Stimulated activated naive CD8-positive, alpha-beta T cell treated with anti-CD3 and anti-CD28 coated beads, Interleukin-15, amount 100 ng/mL, for 72 hours (primary cell): ENCODE measurements at regions not wholly inside any gene's neighbourhood (a gene's known extent, or its start where the extent isn't known, plus 50 kb on each side); places are given as distances from the start of the nearest gene placed in this dataset.

Experiments
- ATAC-seq: fragments of 150-1000 bp; cut with Tn5 transposase; 2 replicates; pipeline ENCODE4 v1.10.0; 2021; ENCODE audit warnings: mild to moderate bottlenecking, moderate library complexity
- DNase-seq, 2 donors: peaks; one replicate each; pipeline ENCODE4 v3.0.0; 2021 to 2022
- H3K27ac Mint-ChIP-seq, 2 donors: one replicate each; pipeline ENCODE4 v1.8.0; 2022; ENCODE audit warnings: mild to moderate bottlenecking in 2 of 2, mixed read lengths in 2 of 2, moderate library complexity in 2 of 2
- H3K27me3 Mint-ChIP-seq: one replicate; pipeline ENCODE4 v1.8.0; 2022; ENCODE audit warnings: mixed read lengths
- H3K4me1 Mint-ChIP-seq: one replicate; pipeline ENCODE4 v1.8.0; 2022; ENCODE audit warnings: mild to moderate bottlenecking, mixed read lengths
- H3K4me3 Mint-ChIP-seq, 2 donors: one replicate each; pipeline ENCODE4 v1.8.0; 2022; ENCODE audit warnings: mild to moderate bottlenecking in 2 of 2, mixed read lengths in 2 of 2, moderate library complexity in 1 of 2
- H3K9me3 Mint-ChIP-seq, 2 donors: one replicate each; pipeline ENCODE4 v1.8.0; 2022; ENCODE audit warnings: mixed read lengths in 2 of 2

GRCh38 chr10:44511601-44512000 is 126.7 kb upstream of the CXCL12 start:
- Mint-ChIP-seq H3K4me1 (no peaks in the 10 kb centered on the region), H3K4me3 (no peak overlapping the region), H3K27ac (no peak overlapping the region), H3K27me3 (peaks cover 9% of the 10 kb centered on the region), H3K9me3 (peaks cover 0 to 7% of the 10 kb centered on the region in 2 donors)
- DNase-seq (no peak), ATAC-seq (no peak)

- H3K4me1 Mint-ChIP-seq = no peaks in the 10 kb centered on the region
- H3K9me3 Mint-ChIP-seq = peaks cover 0 to 7% of the 10 kb centered on the region in 2 donors
- H3K27me3 Mint-ChIP-seq = peaks cover 9% of the 10 kb centered on the region
- ATAC-seq (no peak), DNase-seq (no peak)
- no peak overlapping the region for H3K4me3 Mint-ChIP-seq
- no peak overlapping the region for H3K27ac Mint-ChIP-seq
Observed at GRCh38 chr10:44512431-44513022, 127.6 kb upstream of the CXCL12 start.

GRCh38 chr10:44513591-44513990 is 128.7 kb upstream of the CXCL12 start:
- ATAC-seq = no peak
- Mint-ChIP-seq H3K4me3 (no peak overlapping the region), H3K27me3 (peaks cover 5% of the 10 kb centered on the region), H3K27ac (peak overlapping the region in 1 of 2 donors; percentile 43), H3K9me3 (peaks cover 0 to 4% of the 10 kb centered on the region in 2 donors), H3K4me1 (no peaks in the 10 kb centered on the region)
- DNase-seq = no peak

GRCh38 chr10:44516891-44517290 is 132.0 kb upstream of the CXCL12 start:
- ATAC-seq (no peak), DNase-seq (no peak)
- H3K4me3 Mint-ChIP-seq = no peak overlapping the region
- H3K27ac Mint-ChIP-seq = no peak overlapping the region
- no peaks in the 10 kb centered on the region for H3K27me3 Mint-ChIP-seq
- no peaks in the 10 kb centered on the region for H3K4me1 Mint-ChIP-seq
- H3K9me3 Mint-ChIP-seq = no peaks in the 10 kb centered on the region

GRCh38 chr10:44517635-44518034 is 132.7 kb upstream of the CXCL12 start:
- no peak overlapping the region for H3K27ac Mint-ChIP-seq
- DNase-seq (no peak), ATAC-seq (no peak)
- no peak overlapping the region for H3K4me3 Mint-ChIP-seq
- H3K27me3 Mint-ChIP-seq = no peaks in the 10 kb centered on the region
- no peaks in the 10 kb centered on the region for H3K4me1 Mint-ChIP-seq
- no peaks in the 10 kb centered on the region for H3K9me3 Mint-ChIP-seq

GRCh38 chr10:44519361-44519760 is 134.5 kb upstream of the CXCL12 start:
- H3K27ac Mint-ChIP-seq = no peak overlapping the region
- DNase-seq (no peak), ATAC-seq (no peak)
- H3K9me3 Mint-ChIP-seq = peaks cover 0 to 7% of the 10 kb centered on the region in 2 donors
- no peaks in the 10 kb centered on the region for H3K27me3 Mint-ChIP-seq
- H3K4me3 Mint-ChIP-seq = no peak overlapping the region
- H3K4me1 Mint-ChIP-seq = no peaks in the 10 kb centered on the region

GRCh38 chr10:44520651-44521050 is 135.8 kb upstream of the CXCL12 start:
- H3K4me3 Mint-ChIP-seq = no peak overlapping the region
- DNase-seq = no peak
- no peaks in the 10 kb centered on the region for H3K27me3 Mint-ChIP-seq
- ATAC-seq = no peak
- H3K9me3 Mint-ChIP-seq = peaks cover 0 to 13% of the 10 kb centered on the region in 2 donors
- no peaks in the 10 kb centered on the region for H3K4me1 Mint-ChIP-seq
- no peak overlapping the region for H3K27ac Mint-ChIP-seq

GRCh38 chr10:44539178-44539577 is 154.3 kb upstream of the CXCL12 start:
- no peak overlapping the region for H3K27ac Mint-ChIP-seq
- no peak for ATAC-seq

GRCh38 chr10:44552726-44553125 is 167.8 kb upstream of the CXCL12 start:
- no peak overlapping the region for H3K4me3 Mint-ChIP-seq
- H3K27me3 Mint-ChIP-seq = peaks cover 16% of the 10 kb centered on the region
- DNase-seq (no peak), ATAC-seq (no peak)
- peaks cover 9 to 16% of the 10 kb centered on the region in 2 donors for H3K9me3 Mint-ChIP-seq
- no peak overlapping the region for H3K27ac Mint-ChIP-seq
- no peaks in the 10 kb centered on the region for H3K4me1 Mint-ChIP-seq

More at GRCh38 chr10:44539178-44539577, 154.3 kb upstream of the CXCL12 start:
- Mint-ChIP-seq H3K9me3 (peaks cover 10 to 14% of the 10 kb centered on the region in 2 donors), H3K27me3 (no peaks in the 10 kb centered on the region), H3K4me1 (no peaks in the 10 kb centered on the region), H3K4me3 (no peak overlapping the region)
- DNase-seq = no peak

- ATAC-seq (peak; percentile 10), DNase-seq (no peak)
- H3K4me3 Mint-ChIP-seq = no peak overlapping the region
- H3K27me3 Mint-ChIP-seq = peaks cover 12% of the 10 kb centered on the region
- no peaks in the 10 kb centered on the region for H3K4me1 Mint-ChIP-seq
- H3K27ac Mint-ChIP-seq = no peak overlapping the region
- H3K9me3 Mint-ChIP-seq = no peaks in the 10 kb centered on the region
Observed at GRCh38 chr10:44557596-44558191, 172.8 kb upstream of the CXCL12 start.

GRCh38 chr10:44558521-44558920 is 173.6 kb upstream of the CXCL12 start:
- DNase-seq (no peak), ATAC-seq (peak; percentile 24)
- no peak overlapping the region for H3K4me3 Mint-ChIP-seq
- H3K27ac Mint-ChIP-seq = no peak overlapping the region
- H3K27me3 Mint-ChIP-seq = peaks cover 4% of the 10 kb centered on the region
- no peaks in the 10 kb centered on the region for H3K4me1 Mint-ChIP-seq
- H3K9me3 Mint-ChIP-seq = no peaks in the 10 kb centered on the region

- Mint-ChIP-seq H3K27me3 (no peaks in the 10 kb centered on the region), H3K4me3 (no peak overlapping the region), H3K4me1 (no peaks in the 10 kb centered on the region), H3K27ac (no peak overlapping the region), H3K9me3 (no peaks in the 10 kb centered on the region)
- ATAC-seq = no peak
- DNase-seq = no peak
Observed at GRCh38 chr10:44564361-44564760, 179.5 kb upstream of the CXCL12 start.

GRCh38 chr10:44564790-44565189 is 179.9 kb upstream of the CXCL12 start:
- H3K27ac Mint-ChIP-seq = no peak overlapping the region
- H3K9me3 Mint-ChIP-seq = no peaks in the 10 kb centered on the region
- no peaks in the 10 kb centered on the region for H3K27me3 Mint-ChIP-seq

GRCh38 chr10:44566786-44567185 is 181.9 kb upstream of the CXCL12 start:
- DNase-seq (no peak), ATAC-seq (no peak)
- Mint-ChIP-seq H3K4me1 (no peaks in the 10 kb centered on the region), H3K4me3 (no peak overlapping the region), H3K9me3 (no peaks in the 10 kb centered on the region), H3K27ac (no peak overlapping the region), H3K27me3 (no peaks in the 10 kb centered on the region)

More at GRCh38 chr10:44564790-44565189, 179.9 kb upstream of the CXCL12 start:
- no peak overlapping the region for H3K4me3 Mint-ChIP-seq
- DNase-seq = no peak
- no peaks in the 10 kb centered on the region for H3K4me1 Mint-ChIP-seq
- ATAC-seq = no peak

GRCh38 chr10:44567471-44567870 is 182.6 kb upstream of the CXCL12 start:
- Mint-ChIP-seq H3K27ac (no peak overlapping the region), H3K27me3 (no peaks in the 10 kb centered on the region), H3K4me3 (no peak overlapping the region), H3K9me3 (no peaks in the 10 kb centered on the region), H3K4me1 (no peaks in the 10 kb centered on the region)
- ATAC-seq (no peak), DNase-seq (no peak)

GRCh38 chr10:44569193-44570091 is 184.5 kb upstream of the CXCL12 start:
- Mint-ChIP-seq H3K27me3 (no peaks in the 10 kb centered on the region), H3K4me1 (no peaks in the 10 kb centered on the region), H3K4me3 (no peak overlapping the region), H3K9me3 (no peaks in the 10 kb centered on the region), H3K27ac (no peak overlapping the region)
- no peak for ATAC-seq
- DNase-seq = no peak
